Neural crest cell (in vitro differentiated cells): ENCODE measurements at regions not wholly inside any gene's neighbourhood (a gene's known extent, or its start where the extent isn't known, plus 50 kb on each side); places are given as distances from the start of the nearest gene placed in this dataset.

ENCODE experiments used
- DNase-seq: peaks from one replicate; pipeline ENCODE4 v3.0.0; 2021; ENCODE audit warnings: low read depth, mixed read lengths, low spot score
- H3K27ac Mint-ChIP-seq: one replicate; pipeline ENCODE4 v1.8.0; 2021; ENCODE audit warnings: mild to moderate bottlenecking, mixed read lengths; ENCODE audit not compliant: unreplicated experiment
- H3K27me3 Mint-ChIP-seq: 2 replicates; pipeline ENCODE4 v1.8.0; 2021; ENCODE audit warnings: low read depth, mild to moderate bottlenecking, mixed read lengths
- H3K36me3 Mint-ChIP-seq: 2 replicates; pipeline ENCODE4 v1.8.0; 2021; ENCODE audit warnings: low read depth, mild to moderate bottlenecking, mixed read lengths
- H3K4me1 Mint-ChIP-seq: 2 replicates; pipeline ENCODE4 v1.8.0; 2021; ENCODE audit warnings: mixed read lengths
- H3K4me3 Mint-ChIP-seq: one replicate; pipeline ENCODE4 v1.8.0; 2021; ENCODE audit warnings: mild to moderate bottlenecking, mixed read lengths
- H3K9me3 Mint-ChIP-seq: 2 replicates; pipeline ENCODE4 v1.8.0; 2021; ENCODE audit warnings: mixed read lengths
- CTCF ChIP-seq: fragments of 200-600 bp; sonication (generic); conservative IDR thresholded peaks from 2 replicates; pipeline ENCODE4 v1.5.0; 2021; ENCODE audit warnings: antibody characterized with exemption, mild to moderate bottlenecking

- Mint-ChIP-seq H3K27ac (no peak overlapping the region), H3K4me3 (no peak overlapping the region), H3K9me3 (peaks cover 12% of the 10 kb centered on the region), H3K4me1 (no peaks in the 10 kb centered on the region), H3K36me3 (no peaks in the 10 kb centered on the region), H3K27me3 (no peaks in the 10 kb centered on the region)
- DNase-seq = no peak
- no peak for TF ChIP-seq CTCF
Measured at GRCh38 chr2:171608168-171608567, 79.1 kb upstream of the DYNC1I2 start.

GRCh38 chr2:171610824-171611223, 76.4 kb upstream of the DYNC1I2 start:
- Mint-ChIP-seq H3K4me1 (no peaks in the 10 kb centered on the region), H3K4me3 (no peak overlapping the region), H3K27ac (peak overlapping the region; percentile 57), H3K27me3 (no peaks in the 10 kb centered on the region), H3K9me3 (peaks cover 12% of the 10 kb centered on the region), H3K36me3 (peaks cover 3% of the 10 kb centered on the region)
- no peak for DNase-seq
- no peak for TF ChIP-seq CTCF

GRCh38 chr2:171615069-171615468, 72.2 kb upstream of the DYNC1I2 start:
- TF ChIP-seq CTCF = no peak
- Mint-ChIP-seq H3K9me3 (peaks cover 3% of the 10 kb centered on the region), H3K4me3 (no peak overlapping the region), H3K4me1 (no peaks in the 10 kb centered on the region), H3K36me3 (peaks cover 3% of the 10 kb centered on the region), H3K27ac (no peak overlapping the region), H3K27me3 (peaks cover 6% of the 10 kb centered on the region)
- no peak for DNase-seq

- peaks cover 6% of the 10 kb centered on the region for H3K27me3 Mint-ChIP-seq
- H3K4me3 Mint-ChIP-seq = no peak overlapping the region
- DNase-seq = no peak
- TF ChIP-seq CTCF = no peak
- peaks cover 3% of the 10 kb centered on the region for H3K36me3 Mint-ChIP-seq
- H3K27ac Mint-ChIP-seq = no peak overlapping the region
- H3K9me3 Mint-ChIP-seq = no peaks in the 10 kb centered on the region
- no peaks in the 10 kb centered on the region for H3K4me1 Mint-ChIP-seq
Measured at GRCh38 chr2:171617981-171618380, 69.3 kb upstream of the DYNC1I2 start.

GRCh38 chr2:171625006-171625405, 62.3 kb upstream of the DYNC1I2 start:
- Mint-ChIP-seq H3K36me3 (peaks cover 6% of the 10 kb centered on the region), H3K4me3 (no peak overlapping the region), H3K27me3 (no peaks in the 10 kb centered on the region), H3K4me1 (no peaks in the 10 kb centered on the region), H3K9me3 (peaks cover 9% of the 10 kb centered on the region), H3K27ac (no peak overlapping the region)
- no peak for DNase-seq
- no peak for TF ChIP-seq CTCF

- no peak overlapping the region for H3K4me3 Mint-ChIP-seq
- H3K27me3 Mint-ChIP-seq = no peaks in the 10 kb centered on the region
- peaks cover 20% of the 10 kb centered on the region for H3K9me3 Mint-ChIP-seq
- H3K4me1 Mint-ChIP-seq = no peaks in the 10 kb centered on the region
- DNase-seq = no peak
- H3K27ac Mint-ChIP-seq = no peak overlapping the region
- H3K36me3 Mint-ChIP-seq = peaks cover 10% of the 10 kb centered on the region
- no peak for TF ChIP-seq CTCF
Measured at GRCh38 chr2:171626949-171627348, 60.3 kb upstream of the DYNC1I2 start.
